DOHH2 (cell line): ENCODE measurements at regions not wholly inside any gene's neighbourhood (a gene's known extent, or its start where the extent isn't known, plus 50 kb on each side); places are given as distances from the start of the nearest gene placed in this dataset.

ENCODE experiments used
- H3F3A ChIP-seq: fragments of 200-600 bp; sonication (generic), shearing (Covaris generic); 2 replicates; pipeline ENCODE4 v1.6.0; 2016; ENCODE audit warnings: antibody characterized with exemption, mild to moderate bottlenecking; ENCODE audit not compliant: control insufficient read depth, insufficient read depth
- H3K27ac ChIP-seq: fragments of 200-600 bp; sonication (generic); 2 replicates; pipeline ENCODE4 v1.5.1; 2014; ENCODE audit warnings: low read depth, mild to moderate bottlenecking, low read length, moderate library complexity
- H3K27me3 ChIP-seq: fragments of 200-600 bp; sonication (generic); 2 replicates; pipeline ENCODE4 v1.6.1; 2014; ENCODE audit warnings: mild to moderate bottlenecking, low read length, mixed read lengths; ENCODE audit not compliant: control insufficient read depth
- H3K36me3 ChIP-seq: fragments of 200-600 bp; sonication (generic); 2 replicates; pipeline ENCODE4 v1.6.1; 2014; ENCODE audit warnings: mild to moderate bottlenecking, low read length, moderate library complexity, mixed read lengths; ENCODE audit not compliant: control insufficient read depth
- H3K4me1 ChIP-seq: fragments of 200-600 bp; sonication (generic); 2 replicates; pipeline ENCODE4 v1.6.1; 2014; ENCODE audit warnings: mild to moderate bottlenecking, low read length, mixed read lengths; ENCODE audit not compliant: control insufficient read depth
- H3K4me2 ChIP-seq: fragments of 200-600 bp; sonication (generic); 2 replicates; pipeline ENCODE4 v1.6.0; 2014; ENCODE audit warnings: mild to moderate bottlenecking, low read length, moderate library complexity
- H3K4me3 ChIP-seq: fragments of 200-600 bp; sonication (generic); 2 replicates; pipeline ENCODE4 v1.5.1; 2014; ENCODE audit warnings: mild to moderate bottlenecking, low read length, mixed read lengths
- H3K79me2 ChIP-seq: fragments of 200-600 bp; sonication (generic); 2 replicates; pipeline ENCODE4 v1.6.1; 2014; ENCODE audit warnings: mild to moderate bottlenecking, low read length, mixed read lengths; ENCODE audit not compliant: control insufficient read depth
- H3K9me2 ChIP-seq: fragments of 200-600 bp; sonication (generic); replicated peaks from 2 replicates; pipeline ENCODE4 v1.6.1; 2014; ENCODE audit warnings: mild to moderate bottlenecking, low read length, mixed read lengths; ENCODE audit not compliant: control insufficient read depth
- H3K9me3 ChIP-seq: fragments of 200-600 bp; sonication (generic); 2 replicates; pipeline ENCODE4 v1.6.1; 2014; ENCODE audit warnings: antibody characterized with exemption, low read length, mixed read lengths; ENCODE audit not compliant: control insufficient read depth, insufficient read depth
- H4K20me1 ChIP-seq: fragments of 200-600 bp; sonication (generic); 2 replicates; pipeline ENCODE4 v1.6.0; 2014; ENCODE audit warnings: low read depth, mild to moderate bottlenecking, antibody characterized with exemption, low read length, moderate library complexity; ENCODE audit not compliant: control insufficient read depth, insufficient read depth
- EZH2phosphoT487 ChIP-seq: fragments of 200-600 bp; sonication (generic); IDR thresholded peaks from 2 replicates; pipeline ENCODE4 v1.6.1; 2017; ENCODE audit warnings: borderline replicate concordance, mild to moderate bottlenecking, antibody characterized with exemption, low read length, moderate library complexity, mixed read lengths
- TF ChIP-seq, protein P1 (sequence below): fragments of 200-600 bp; sonication (generic); IDR thresholded peaks from one replicate; pipeline ENCODE4 v1.5.1; 2014; ENCODE audit warnings: antibody characterized with exemption, mild to moderate bottlenecking, low read depth, low read length; ENCODE audit not compliant: poor library complexity, severe bottlenecking

DNA sequence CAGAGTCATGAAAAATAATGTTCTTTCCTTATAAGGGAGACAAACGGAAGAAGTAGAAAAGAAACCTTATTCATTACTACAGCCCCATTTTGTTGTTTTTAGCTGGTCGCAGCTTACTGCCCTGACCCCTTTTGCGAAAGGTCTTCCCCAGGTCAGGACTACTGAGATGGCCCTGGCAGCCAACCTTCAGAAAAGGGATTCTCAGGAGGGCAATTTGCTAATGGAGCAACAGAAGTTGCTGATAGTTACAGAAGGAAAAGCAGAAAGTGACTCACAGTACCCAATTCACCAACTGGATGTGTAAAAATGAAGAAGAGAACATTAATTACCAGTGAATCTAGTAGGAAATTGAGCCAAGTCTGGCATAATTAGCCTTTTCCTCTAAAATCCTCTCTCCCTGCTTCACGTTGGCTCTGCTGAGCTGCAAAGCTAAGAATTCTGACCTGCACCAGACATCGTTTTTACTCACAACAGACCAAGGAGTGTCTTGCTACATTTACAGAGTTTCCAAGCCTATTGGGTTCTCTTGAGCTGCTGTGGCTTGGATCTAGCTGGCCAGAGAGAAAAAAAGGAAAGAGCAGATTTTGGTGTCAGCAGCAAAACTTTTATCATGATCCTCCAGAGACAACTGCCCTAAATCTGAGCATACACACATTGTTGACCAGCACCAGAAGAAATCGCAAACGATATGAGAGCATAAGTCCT is 499.9 kb upstream of the FZD8 start:
- Histone ChIP-seq H3K4me3 (no peak overlapping the region), H4K20me1 (no peaks in the 10 kb centered on the region), H3K9me2 (no peaks in the 10 kb centered on the region)

DNA sequence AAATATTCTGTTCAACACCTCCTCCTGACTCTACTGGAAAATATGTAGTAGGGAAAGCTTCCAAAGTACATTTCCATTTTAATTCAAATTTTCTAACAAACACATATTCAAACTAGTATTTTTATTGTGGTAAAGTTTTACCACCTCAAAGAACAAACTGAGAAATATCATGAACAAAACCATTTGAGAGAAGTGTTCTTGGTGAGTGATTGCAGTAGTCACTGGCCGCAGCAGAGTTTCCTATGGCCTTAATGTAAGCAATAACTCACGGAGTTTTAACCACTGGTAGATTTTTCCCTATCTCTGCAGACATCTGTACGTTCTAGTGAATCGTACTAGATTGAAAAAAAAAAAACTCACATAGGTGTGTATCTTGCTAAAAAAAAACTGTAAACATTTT is 487.0 kb upstream of the FZD8 start:
- no peak overlapping the region for H3K27ac ChIP-seq
- no peaks in the 10 kb centered on the region for H3F3A ChIP-seq

More for the DNA sequence above, 499.9 kb upstream of the FZD8 start:
- H3K27me3 ChIP-seq, result no peaks in the 10 kb centered on the region
- no peaks in the 10 kb centered on the region for H3K79me2 ChIP-seq
- H3K4me1 ChIP-seq, result no peaks in the 10 kb centered on the region
- no peaks in the 10 kb centered on the region for H3F3A ChIP-seq
- H3K36me3 ChIP-seq, result no peaks in the 10 kb centered on the region
- H3K9me3 ChIP-seq, result no peaks in the 10 kb centered on the region
- TF ChIP-seq EZH2phosphoT487, result no peak
- TF ChIP-seq, protein P1, sequence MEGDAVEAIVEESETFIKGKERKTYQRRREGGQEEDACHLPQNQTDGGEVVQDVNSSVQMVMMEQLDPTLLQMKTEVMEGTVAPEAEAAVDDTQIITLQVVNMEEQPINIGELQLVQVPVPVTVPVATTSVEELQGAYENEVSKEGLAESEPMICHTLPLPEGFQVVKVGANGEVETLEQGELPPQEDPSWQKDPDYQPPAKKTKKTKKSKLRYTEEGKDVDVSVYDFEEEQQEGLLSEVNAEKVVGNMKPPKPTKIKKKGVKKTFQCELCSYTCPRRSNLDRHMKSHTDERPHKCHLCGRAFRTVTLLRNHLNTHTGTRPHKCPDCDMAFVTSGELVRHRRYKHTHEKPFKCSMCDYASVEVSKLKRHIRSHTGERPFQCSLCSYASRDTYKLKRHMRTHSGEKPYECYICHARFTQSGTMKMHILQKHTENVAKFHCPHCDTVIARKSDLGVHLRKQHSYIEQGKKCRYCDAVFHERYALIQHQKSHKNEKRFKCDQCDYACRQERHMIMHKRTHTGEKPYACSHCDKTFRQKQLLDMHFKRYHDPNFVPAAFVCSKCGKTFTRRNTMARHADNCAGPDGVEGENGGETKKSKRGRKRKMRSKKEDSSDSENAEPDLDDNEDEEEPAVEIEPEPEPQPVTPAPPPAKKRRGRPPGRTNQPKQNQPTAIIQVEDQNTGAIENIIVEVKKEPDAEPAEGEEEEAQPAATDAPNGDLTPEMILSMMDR, result no peak
- H3K27ac ChIP-seq, result no peak overlapping the region
- no peak overlapping the region for H3K4me2 ChIP-seq

DNA sequence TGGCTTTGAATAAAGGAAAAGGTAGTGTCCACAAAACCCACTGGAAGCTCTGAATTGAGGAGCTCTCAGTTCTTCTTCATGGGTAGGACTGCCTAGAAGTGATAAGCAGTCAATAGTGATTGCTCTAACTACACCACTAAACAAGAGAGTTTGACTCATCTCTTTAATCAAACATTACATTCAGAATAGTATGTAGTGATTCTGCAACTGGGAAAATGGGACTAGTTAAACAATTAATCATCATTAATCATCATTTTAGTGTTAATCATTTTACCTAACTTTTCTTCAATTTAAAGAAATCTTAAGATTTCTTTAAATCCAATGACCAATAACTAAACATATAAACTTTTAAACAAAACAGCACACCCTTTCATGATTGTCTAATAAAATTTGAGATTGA is 484.0 kb upstream of the FZD8 start:
- no peaks in the 10 kb centered on the region for H3K9me2 ChIP-seq
- no peaks in the 10 kb centered on the region for H4K20me1 ChIP-seq
- no peak overlapping the region for H3K4me3 ChIP-seq
- no peaks in the 10 kb centered on the region for H3F3A ChIP-seq
- no peaks in the 10 kb centered on the region for H3K9me3 ChIP-seq
- no peak overlapping the region for H3K27ac ChIP-seq
- no peak for TF ChIP-seq EZH2phosphoT487
- TF ChIP-seq, protein P1, result no peak
- no peak overlapping the region for H3K4me2 ChIP-seq
- no peaks in the 10 kb centered on the region for H3K4me1 ChIP-seq
- no peaks in the 10 kb centered on the region for H3K79me2 ChIP-seq
- no peaks in the 10 kb centered on the region for H3K36me3 ChIP-seq
- no peaks in the 10 kb centered on the region for H3K27me3 ChIP-seq

More for the DNA sequence above, 487.0 kb upstream of the FZD8 start:
- no peak overlapping the region for H3K4me2 ChIP-seq
- TF ChIP-seq, protein P1, result no peak
- no peak for TF ChIP-seq EZH2phosphoT487
- no peaks in the 10 kb centered on the region for H3K36me3 ChIP-seq
- H3K9me2 ChIP-seq, result no peaks in the 10 kb centered on the region
- H3K4me3 ChIP-seq, result no peak overlapping the region
- H3K4me1 ChIP-seq, result no peaks in the 10 kb centered on the region
- no peaks in the 10 kb centered on the region for H3K27me3 ChIP-seq
- no peaks in the 10 kb centered on the region for H3K9me3 ChIP-seq
- no peaks in the 10 kb centered on the region for H3K79me2 ChIP-seq
- H4K20me1 ChIP-seq, result no peaks in the 10 kb centered on the region
